ENCODE measurements at regions not wholly inside any gene's neighbourhood (a gene's known extent, or its start where the extent isn't known, plus 50 kb on each side); places are given as distances from the start of the nearest gene placed in this dataset.
A peak's percentile ranks its signal among the peaks of the same experiment; 100 is the strongest.

- TF ChIP-seq CTCF (conservative IDR thresholded peaks at IDR 0.05; ENCODE audit: low read depth, low read length) (no peak), EZH2 (IDR thresholded peaks at IDR 0.05; ENCODE audit: low read length, unreplicated experiment) (no peak), EZH2phosphoT487 (IDR thresholded peaks at IDR 0.05; ENCODE audit: borderline replicate concordance, low read length) (no peak)
- peak overlapping the region; percentile 63 for H3K27ac ChIP-seq (ENCODE audit: low read length)
- DNase-seq: peak; percentile 81
- no peaks in the 10 kb centered on the region for H3K9me3 ChIP-seq (ENCODE audit: low read length)
- POLR2A ChIA-PET (ENCODE audit: unreplicated experiment): interaction anchor here (0.6 kb wide), 1 partner anchor 180 kb away, joined by 12 read pairs; no protein-coding TSS in a partner anchor
- H2AFZ ChIP-seq (ENCODE audit: low read length): no peak overlapping the region
- CTCF ChIA-PET: interaction anchor here (0.6 kb wide), 1 partner anchor 165 kb away, joined by 3 read pairs; no protein-coding TSS in a partner anchor
- H3K4me3 ChIP-seq (ENCODE audit: low read length): no peak overlapping the region
- intact Hi-C loops (cut with micrococcal nuclease): loop anchor here (10.0 kb wide), 3 partner anchors 182 to 1072 kb away; partner anchors contain the start of gene EPHA4
- H3K79me2 ChIP-seq (ENCODE audit: low read length): no peaks in the 10 kb centered on the region
- BruUV-seq (replicated peaks): no TSS peak
- no peaks in the 10 kb centered on the region for H3F3A ChIP-seq (ENCODE audit: low read length, unreplicated experiment)
- peak overlapping the region; percentile 70 for H3K4me2 ChIP-seq (ENCODE audit: low read length)
- H3K9me2 ChIP-seq (replicated peaks; ENCODE audit: low read length): no peaks in the 10 kb centered on the region
- no peak overlapping the region for H3K9ac ChIP-seq (ENCODE audit: low read length)
- no peaks in the 10 kb centered on the region for H3K27me3 ChIP-seq (ENCODE audit: low read length)
- H3K36me3 ChIP-seq (ENCODE audit: low read depth, low read length): no peaks in the 10 kb centered on the region
- H3K4me1 ChIP-seq (ENCODE audit: insufficient read depth, low read length): peaks cover 63% of the 10 kb centered on the region
- ATAC-seq: peak; percentile 60
- H4K20me1 ChIP-seq (ENCODE audit: low read length): no peaks in the 10 kb centered on the region
Measured at GRCh38 chr2:220502539-220502938, 875.1 kb downstream of the SLC4A3 start.

- no TSS peak for BruUV-seq (replicated peaks)
- Histone ChIP-seq H4K20me1 (ENCODE audit: low read length) (no peaks in the 10 kb centered on the region), H3K27ac (ENCODE audit: low read length) (peak overlapping the region; percentile 63), H3K4me2 (ENCODE audit: low read length) (peak overlapping the region; percentile 70), H3K36me3 (ENCODE audit: low read depth, low read length) (no peaks in the 10 kb centered on the region), H3K9me2 (replicated peaks; ENCODE audit: low read length) (no peaks in the 10 kb centered on the region), H2AFZ (ENCODE audit: low read length) (no peak overlapping the region), H3K9ac (ENCODE audit: low read length) (no peak overlapping the region), H3F3A (ENCODE audit: low read length, unreplicated experiment) (no peaks in the 10 kb centered on the region), H3K79me2 (ENCODE audit: low read length) (no peaks in the 10 kb centered on the region), H3K4me1 (ENCODE audit: insufficient read depth, low read length) (peaks cover 63% of the 10 kb centered on the region), H3K27me3 (ENCODE audit: low read length) (no peaks in the 10 kb centered on the region), H3K9me3 (ENCODE audit: low read length) (no peaks in the 10 kb centered on the region), H3K4me3 (ENCODE audit: low read length) (no peak overlapping the region)
- intact Hi-C loops (cut with micrococcal nuclease): loop anchor here (10.0 kb wide), 3 partner anchors 181 to 1071 kb away; partner anchors contain the start of gene EPHA4
- ChIA-PET POLR2A (ENCODE audit: unreplicated experiment) (interaction anchor here (0.6 kb wide), 1 partner anchor 146 kb away, joined by 3 read pairs; no protein-coding TSS in a partner anchor), CTCF (no interaction called here)
- TF ChIP-seq EZH2 (IDR thresholded peaks at IDR 0.05; ENCODE audit: low read length, unreplicated experiment) (no peak), EZH2phosphoT487 (IDR thresholded peaks at IDR 0.05; ENCODE audit: borderline replicate concordance, low read length) (no peak), CTCF (conservative IDR thresholded peaks at IDR 0.05; ENCODE audit: low read depth, low read length) (no peak)
- DNase-seq (no peak), ATAC-seq (no peak)
Measured at GRCh38 chr2:220503431-220503830, 876.0 kb downstream of the SLC4A3 start.

- TF ChIP-seq EZH2 (IDR thresholded peaks at IDR 0.05; ENCODE audit: low read length, unreplicated experiment): no peak
- TF ChIP-seq EZH2phosphoT487 (IDR thresholded peaks at IDR 0.05; ENCODE audit: borderline replicate concordance, low read length): no peak
- no peak for TF ChIP-seq CTCF (conservative IDR thresholded peaks at IDR 0.05; ENCODE audit: low read depth, low read length)
- no peaks in the 10 kb centered on the region for H3K9me3 ChIP-seq (ENCODE audit: low read length)
- ChIA-PET CTCF (interaction anchor here (0.6 kb wide), 1 partner anchor 9 kb away, joined by 4 read pairs; no protein-coding TSS in a partner anchor), POLR2A (ENCODE audit: unreplicated experiment) (interaction anchor here (0.6 kb wide), 1 partner anchor 343 kb away, joined by 6 read pairs; no protein-coding TSS in a partner anchor)
- H4K20me1 ChIP-seq (ENCODE audit: low read length): no peaks in the 10 kb centered on the region
- no peak overlapping the region for H3K4me3 ChIP-seq (ENCODE audit: low read length)
- no peaks in the 10 kb centered on the region for H3K27me3 ChIP-seq (ENCODE audit: low read length)
- H3K36me3 ChIP-seq (ENCODE audit: low read depth, low read length): no peaks in the 10 kb centered on the region
- peak overlapping the region; percentile 35 for H3K9ac ChIP-seq (ENCODE audit: low read length)
- 0 out of 2 replicates have a peak overlapping the region, but pooled peaks have one; percentile 18 for H2AFZ ChIP-seq (ENCODE audit: low read length)
- peak overlapping the region; percentile 55 for H3K4me2 ChIP-seq (ENCODE audit: low read length)
- peak; percentile 86 for DNase-seq
- BruUV-seq (replicated peaks): no TSS peak
- peak; percentile 85 for ATAC-seq
- no peaks in the 10 kb centered on the region for H3K79me2 ChIP-seq (ENCODE audit: low read length)
- no peaks in the 10 kb centered on the region for H3F3A ChIP-seq (ENCODE audit: low read length, unreplicated experiment)
- H3K27ac ChIP-seq (ENCODE audit: low read length): peak overlapping the region; percentile 68
- intact Hi-C loops (cut with micrococcal nuclease): loop anchor here (2.0 to 10.0 kb wide), 4 partner anchors 114 to 1070 kb away; partner anchors contain the start of gene EPHA4
- H3K4me1 ChIP-seq (ENCODE audit: insufficient read depth, low read length): peaks cover 50% of the 10 kb centered on the region
- no peaks in the 10 kb centered on the region for H3K9me2 ChIP-seq (replicated peaks; ENCODE audit: low read length)
Measured at GRCh38 chr2:220504938-220505503, 877.6 kb downstream of the SLC4A3 start.
